Activated CD8-positive, alpha-beta memory T cell treated with anti-CD3 and anti-CD28 coated beads, Interleukin-2, amount 50 U/mL, for 24 hours (primary cell): ENCODE measurements at regions not wholly inside any gene's neighbourhood (a gene's known extent, or its start where the extent isn't known, plus 50 kb on each side); places are given as distances from the start of the nearest gene placed in this dataset.
"Not testable (repeated sequence)": the region's sequence is repeated elsewhere in the genome, so short reads cannot be mapped to it uniquely, and the experiment has no call there.

Experiments used
- DNase-seq: peaks from one replicate; pipeline ENCODE4 v3.0.0-alpha.2; 2020; ENCODE audit errors: extremely low read depth

- DNase-seq: no peak
Observed at GRCh38 chr13:44814161-44814560, 175.1 kb downstream of the NUFIP1 start.

- DNase-seq: no peak
Observed at GRCh38 chr13:44812818-44813217, 176.5 kb downstream of the NUFIP1 start.

GRCh38 chr13:44810061-44810840 is 179.0 kb downstream of the NUFIP1 start:
- no peak for DNase-seq

- DNase-seq: no peak
Observed at GRCh38 chr13:44809190-44809589, 180.1 kb downstream of the NUFIP1 start.

GRCh38 chr13:44808185-44808584 is 181.1 kb downstream of the NUFIP1 start:
- DNase-seq: no peak

- DNase-seq: no peak
Observed at GRCh38 chr13:44807449-44808034, 181.7 kb downstream of the NUFIP1 start.

GRCh38 chr13:44806826-44807225 is 182.4 kb downstream of the NUFIP1 start:
- no peak for DNase-seq

- no peak for DNase-seq
Observed at GRCh38 chr13:44805585-44805984, 183.7 kb downstream of the NUFIP1 start.

GRCh38 chr13:44803390-44803789 is 185.9 kb downstream of the NUFIP1 start:
- DNase-seq: no peak

- no peak for DNase-seq
Observed at GRCh38 chr13:44802491-44802890, 186.8 kb downstream of the NUFIP1 start.

GRCh38 chr13:44801990-44802389 is 187.3 kb downstream of the NUFIP1 start:
- DNase-seq: no peak

- DNase-seq: no peak
Observed at GRCh38 chr13:44800626-44801025, 188.6 kb downstream of the NUFIP1 start.

- DNase-seq: no peak
Observed at GRCh38 chr13:44797685-44798084, 191.6 kb downstream of the NUFIP1 start.

- DNase-seq: no peak
Observed at GRCh38 chr13:44796597-44797490, 192.4 kb downstream of the NUFIP1 start.

GRCh38 chr13:44796039-44796438 is 193.2 kb downstream of the NUFIP1 start:
- DNase-seq: not testable (repeated sequence)

- no peak for DNase-seq
Observed at GRCh38 chr13:44795176-44795575, 194.1 kb downstream of the NUFIP1 start.

GRCh38 chr13:44792096-44792495 is 197.2 kb downstream of the NUFIP1 start:
- DNase-seq: no peak

GRCh38 chr13:44790289-44790688 is 199.0 kb downstream of the NUFIP1 start:
- DNase-seq: no peak

GRCh38 chr13:44787617-44788016 is 201.7 kb downstream of the NUFIP1 start:
- DNase-seq: no peak

GRCh38 chr13:44786756-44787155 is 202.5 kb downstream of the NUFIP1 start:
- no peak for DNase-seq

GRCh38 chr13:44785401-44785800 is 203.9 kb downstream of the NUFIP1 start:
- DNase-seq: no peak

GRCh38 chr13:44784708-44785080 is 204.6 kb downstream of the NUFIP1 start:
- no peak for DNase-seq
